ENCODE measurements at regions not wholly inside any gene's neighbourhood (a gene's known extent, or its start where the extent isn't known, plus 50 kb on each side); places are given as distances from the start of the nearest gene placed in this dataset.

GRCh38 chr1:60802884-60803283, 279.5 kb upstream of the NFIA start:
- TF ChIP-seq, protein P1, sequence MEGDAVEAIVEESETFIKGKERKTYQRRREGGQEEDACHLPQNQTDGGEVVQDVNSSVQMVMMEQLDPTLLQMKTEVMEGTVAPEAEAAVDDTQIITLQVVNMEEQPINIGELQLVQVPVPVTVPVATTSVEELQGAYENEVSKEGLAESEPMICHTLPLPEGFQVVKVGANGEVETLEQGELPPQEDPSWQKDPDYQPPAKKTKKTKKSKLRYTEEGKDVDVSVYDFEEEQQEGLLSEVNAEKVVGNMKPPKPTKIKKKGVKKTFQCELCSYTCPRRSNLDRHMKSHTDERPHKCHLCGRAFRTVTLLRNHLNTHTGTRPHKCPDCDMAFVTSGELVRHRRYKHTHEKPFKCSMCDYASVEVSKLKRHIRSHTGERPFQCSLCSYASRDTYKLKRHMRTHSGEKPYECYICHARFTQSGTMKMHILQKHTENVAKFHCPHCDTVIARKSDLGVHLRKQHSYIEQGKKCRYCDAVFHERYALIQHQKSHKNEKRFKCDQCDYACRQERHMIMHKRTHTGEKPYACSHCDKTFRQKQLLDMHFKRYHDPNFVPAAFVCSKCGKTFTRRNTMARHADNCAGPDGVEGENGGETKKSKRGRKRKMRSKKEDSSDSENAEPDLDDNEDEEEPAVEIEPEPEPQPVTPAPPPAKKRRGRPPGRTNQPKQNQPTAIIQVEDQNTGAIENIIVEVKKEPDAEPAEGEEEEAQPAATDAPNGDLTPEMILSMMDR (conservative IDR thresholded peaks at IDR 0.05; ENCODE audit: low read length) = no peak
- TF ChIP-seq EZH2phosphoT487 (IDR thresholded peaks at IDR 0.05; ENCODE audit: borderline replicate concordance, low read depth, low read length) = no peak

Measured in OCI-LY7 (cell line).